ENCODE measurements at regions not wholly inside any gene's neighbourhood (a gene's known extent, or its start where the extent isn't known, plus 50 kb on each side); places are given as distances from the start of the nearest gene placed in this dataset.

GRCh38 chr2:207320381-207321159 is 154.8 kb upstream of the KLF7 start:
- Histone ChIP-seq H3K4me1 (ENCODE audit: control insufficient read depth in 1 of 2, insufficient read depth in 2 of 2, low read length in 2 of 2) (no peaks in the 10 kb centered on the region), H3K36me3 (ENCODE audit: control insufficient read depth in 1 of 2, insufficient read depth in 2 of 2, low read length in 1 of 2) (no peaks in the 10 kb centered on the region), H3K27me3 (ENCODE audit: control insufficient read depth in 1 of 2, insufficient read depth in 2 of 2, low read length in 1 of 2) (no peaks in the 10 kb centered on the region), H3K4me3 (ENCODE audit: low read length in 2 of 2) (no peak overlapping the region), H3K27ac (ENCODE audit: low read depth in 1 of 2, low read length in 2 of 2) (no peak overlapping the region), H3K9me3 (ENCODE audit: control insufficient read depth, low read length) (no peaks in the 10 kb centered on the region)
- ATAC-seq (ENCODE audit: low FRiP score), result no peak
- WGBS, 2 donors, result 57 to 61% methylated on average over 5 of the region's 5 CpGs
- DNase-seq, result no peak
- intact Hi-C loops (cut with DNase I), result no loop called here

- Histone ChIP-seq H3K27ac (ENCODE audit: low read depth in 1 of 2, low read length in 2 of 2) (no peak overlapping the region), H3K9me3 (ENCODE audit: control insufficient read depth, low read length) (no peaks in the 10 kb centered on the region), H3K27me3 (ENCODE audit: control insufficient read depth in 1 of 2, insufficient read depth in 2 of 2, low read length in 1 of 2) (no peaks in the 10 kb centered on the region), H3K4me3 (ENCODE audit: low read length in 2 of 2) (no peak overlapping the region), H3K4me1 (ENCODE audit: control insufficient read depth in 1 of 2, insufficient read depth in 2 of 2, low read length in 2 of 2) (no peaks in the 10 kb centered on the region), H3K36me3 (ENCODE audit: control insufficient read depth in 1 of 2, insufficient read depth in 2 of 2, low read length in 1 of 2) (no peaks in the 10 kb centered on the region)
- no peak for ATAC-seq (ENCODE audit: low FRiP score)
- WGBS, 2 donors, result 92 to 93% methylated on average over 1 of the region's 1 CpG
- intact Hi-C loops (cut with DNase I), result no loop called here
- no peak for DNase-seq
Observed at GRCh38 chr2:207321514-207321913, 155.8 kb upstream of the KLF7 start.

GRCh38 chr2:207324001-207324400 is 158.3 kb upstream of the KLF7 start:
- WGBS, 2 donors, result 83 to 85% methylated on average over 1 of the region's 1 CpG
- Histone ChIP-seq H3K27me3 (ENCODE audit: control insufficient read depth in 1 of 2, insufficient read depth in 2 of 2, low read length in 1 of 2) (no peaks in the 10 kb centered on the region), H3K27ac (ENCODE audit: low read depth in 1 of 2, low read length in 2 of 2) (no peak overlapping the region), H3K9me3 (ENCODE audit: control insufficient read depth, low read length) (no peaks in the 10 kb centered on the region), H3K36me3 (ENCODE audit: control insufficient read depth in 1 of 2, insufficient read depth in 2 of 2, low read length in 1 of 2) (no peaks in the 10 kb centered on the region), H3K4me3 (ENCODE audit: low read length in 2 of 2) (no peak overlapping the region), H3K4me1 (ENCODE audit: control insufficient read depth in 1 of 2, insufficient read depth in 2 of 2, low read length in 2 of 2) (no peaks in the 10 kb centered on the region)
- no peak for ATAC-seq (ENCODE audit: low FRiP score)
- DNase-seq, result no peak
- intact Hi-C loops (cut with DNase I), result no loop called here

- intact Hi-C loops (cut with DNase I), result no loop called here
- Histone ChIP-seq H3K9me3 (ENCODE audit: control insufficient read depth, low read length) (no peaks in the 10 kb centered on the region), H3K4me1 (ENCODE audit: control insufficient read depth in 1 of 2, insufficient read depth in 2 of 2, low read length in 2 of 2) (no peaks in the 10 kb centered on the region), H3K4me3 (ENCODE audit: low read length in 2 of 2) (no peak overlapping the region), H3K27me3 (ENCODE audit: control insufficient read depth in 1 of 2, insufficient read depth in 2 of 2, low read length in 1 of 2) (no peaks in the 10 kb centered on the region), H3K36me3 (ENCODE audit: control insufficient read depth in 1 of 2, insufficient read depth in 2 of 2, low read length in 1 of 2) (no peaks in the 10 kb centered on the region), H3K27ac (ENCODE audit: low read depth in 1 of 2, low read length in 2 of 2) (no peak overlapping the region)
- no peak for ATAC-seq (ENCODE audit: low FRiP score)
- DNase-seq, result no peak
- WGBS, 2 donors, result 66 to 89% methylated on average over 1 of the region's 1 CpG
Observed at GRCh38 chr2:207327513-207327912, 161.8 kb upstream of the KLF7 start.

- Histone ChIP-seq H3K9me3 (ENCODE audit: control insufficient read depth, low read length) (no peaks in the 10 kb centered on the region), H3K27ac (ENCODE audit: low read depth in 1 of 2, low read length in 2 of 2) (no peak overlapping the region), H3K27me3 (ENCODE audit: control insufficient read depth in 1 of 2, insufficient read depth in 2 of 2, low read length in 1 of 2) (no peaks in the 10 kb centered on the region), H3K4me3 (ENCODE audit: low read length in 2 of 2) (no peak overlapping the region), H3K36me3 (ENCODE audit: control insufficient read depth in 1 of 2, insufficient read depth in 2 of 2, low read length in 1 of 2) (no peaks in the 10 kb centered on the region), H3K4me1 (ENCODE audit: control insufficient read depth in 1 of 2, insufficient read depth in 2 of 2, low read length in 2 of 2) (no peaks in the 10 kb centered on the region)
- intact Hi-C loops (cut with DNase I), result no loop called here
- DNase-seq (no peak), ATAC-seq (ENCODE audit: low FRiP score) (no peak)
- WGBS, 2 donors, result 83 to 94% methylated on average over 1 of the region's 1 CpG
Observed at GRCh38 chr2:207328944-207329386, 163.2 kb upstream of the KLF7 start.

- 60 to 64% methylated on average over 7 of the region's 7 CpGs for WGBS, 2 donors
- H3K27me3 ChIP-seq (ENCODE audit: control insufficient read depth in 1 of 2, insufficient read depth in 2 of 2, low read length in 1 of 2), result no peaks in the 10 kb centered on the region
- intact Hi-C loops (cut with DNase I), result loop anchor here (5.0 to 10.0 kb wide), 2 partner anchors 164 to 346 kb away; partner anchors contain the start of gene KLF7 (in 1 of the 2)
- no peaks in the 10 kb centered on the region for H3K4me1 ChIP-seq (ENCODE audit: control insufficient read depth in 1 of 2, insufficient read depth in 2 of 2, low read length in 2 of 2)
- ATAC-seq (ENCODE audit: low FRiP score), result no peak
- H3K4me3 ChIP-seq (ENCODE audit: low read length in 2 of 2), result no peak overlapping the region
- no peak for DNase-seq
- no peaks in the 10 kb centered on the region for H3K9me3 ChIP-seq (ENCODE audit: control insufficient read depth, low read length)
- H3K27ac ChIP-seq (ENCODE audit: low read depth in 1 of 2, low read length in 2 of 2), result no peak overlapping the region
- H3K36me3 ChIP-seq (ENCODE audit: control insufficient read depth in 1 of 2, insufficient read depth in 2 of 2, low read length in 1 of 2), result no peaks in the 10 kb centered on the region
Observed at GRCh38 chr2:207330912-207331311, 165.2 kb upstream of the KLF7 start.

- H3K36me3 ChIP-seq (ENCODE audit: control insufficient read depth in 1 of 2, insufficient read depth in 2 of 2, low read length in 1 of 2), result no peaks in the 10 kb centered on the region
- intact Hi-C loops (cut with DNase I), result loop anchor here (5.0 to 10.0 kb wide), 2 partner anchors 164 to 347 kb away; partner anchors contain the start of gene KLF7 (in 1 of the 2)
- ATAC-seq (ENCODE audit: low FRiP score) (no peak), DNase-seq (no peak)
- H3K27ac ChIP-seq (ENCODE audit: low read depth in 1 of 2, low read length in 2 of 2), result no peak overlapping the region
- WGBS, 2 donors, result 89 to 94% methylated on average over 6 of the region's 6 CpGs
- H3K4me1 ChIP-seq (ENCODE audit: control insufficient read depth in 1 of 2, insufficient read depth in 2 of 2, low read length in 2 of 2), result no peaks in the 10 kb centered on the region
- H3K27me3 ChIP-seq (ENCODE audit: control insufficient read depth in 1 of 2, insufficient read depth in 2 of 2, low read length in 1 of 2), result no peaks in the 10 kb centered on the region
- no peaks in the 10 kb centered on the region for H3K9me3 ChIP-seq (ENCODE audit: control insufficient read depth, low read length)
- no peak overlapping the region for H3K4me3 ChIP-seq (ENCODE audit: low read length in 2 of 2)
Observed at GRCh38 chr2:207331674-207332073, 165.9 kb upstream of the KLF7 start.

GRCh38 chr2:207332480-207333212 is 166.9 kb upstream of the KLF7 start:
- ATAC-seq (ENCODE audit: low FRiP score) (no peak), DNase-seq (no peak)
- H3K9me3 ChIP-seq (ENCODE audit: control insufficient read depth, low read length), result no peaks in the 10 kb centered on the region
- H3K27ac ChIP-seq (ENCODE audit: low read depth in 1 of 2, low read length in 2 of 2), result no peak overlapping the region
- H3K4me3 ChIP-seq (ENCODE audit: low read length in 2 of 2), result no peak overlapping the region
- intact Hi-C loops (cut with DNase I), result loop anchor here (5.0 to 10.0 kb wide), 2 partner anchors 165 to 348 kb away; partner anchors contain the start of gene KLF7 (in 1 of the 2)
- no peaks in the 10 kb centered on the region for H3K4me1 ChIP-seq (ENCODE audit: control insufficient read depth in 1 of 2, insufficient read depth in 2 of 2, low read length in 2 of 2)
- 45 to 53% methylated on average over 3 of the region's 3 CpGs for WGBS, 2 donors
- no peaks in the 10 kb centered on the region for H3K36me3 ChIP-seq (ENCODE audit: control insufficient read depth in 1 of 2, insufficient read depth in 2 of 2, low read length in 1 of 2)
- no peaks in the 10 kb centered on the region for H3K27me3 ChIP-seq (ENCODE audit: control insufficient read depth in 1 of 2, insufficient read depth in 2 of 2, low read length in 1 of 2)
